Neutrophil (primary cell): ENCODE measurements at regions not wholly inside any gene's neighbourhood (a gene's known extent, or its start where the extent isn't known, plus 50 kb on each side); places are given as distances from the start of the nearest gene placed in this dataset.

Source experiments
- H3K27ac ChIP-seq: fragments of 200-600 bp; sonication (generic); 2 replicates; pipeline ENCODE4 v1.5.1; 2016; ENCODE audit warnings: mild to moderate bottlenecking, moderate library complexity
- H3K27me3 ChIP-seq: fragments of 200-600 bp; sonication (generic); 2 replicates; pipeline ENCODE4 v1.6.0; 2016; ENCODE audit warnings: mild to moderate bottlenecking
- H3K36me3 ChIP-seq: fragments of 200-600 bp; sonication (generic); 2 replicates; pipeline ENCODE4 v1.5.1; 2017
- H3K4me1 ChIP-seq, 2 experiments: fragments of 200-600 bp in 1 of 2; sonication (generic) in 1 of 2; 1 replicate in 1 of 2; 2 replicates in 1 of 2; pipeline versions ENCODE4 v1.5.1 to v1.6.1; 2013 to 2016; ENCODE audit warnings: low read depth in 1 of 2, low read length in 1 of 2, mild to moderate bottlenecking in 1 of 2, moderate library complexity in 1 of 2; ENCODE audit not compliant: control insufficient read depth in 1 of 2, insufficient read depth in 1 of 2
- H3K4me3 ChIP-seq, 2 experiments: fragments of 200-600 bp in 1 of 2; sonication (generic) in 1 of 2; 1 replicate in 1 of 2; 2 replicates in 1 of 2; pipeline ENCODE4 v1.5.1; 2013 to 2016; ENCODE audit warnings: low read depth in 1 of 2, low read length in 1 of 2, mild to moderate bottlenecking in 1 of 2, moderate library complexity in 1 of 2
- H3K9me3 ChIP-seq: fragments of 200-600 bp; sonication (generic); 2 replicates; pipeline ENCODE4 v1.5.1; 2016
- TF ChIP-seq, protein P1 (sequence below): fragments of 200-600 bp; sonication (generic); IDR thresholded peaks from 2 replicates; pipeline ENCODE4 v1.5.1; 2016; ENCODE audit warnings: antibody characterized with exemption

DNA sequence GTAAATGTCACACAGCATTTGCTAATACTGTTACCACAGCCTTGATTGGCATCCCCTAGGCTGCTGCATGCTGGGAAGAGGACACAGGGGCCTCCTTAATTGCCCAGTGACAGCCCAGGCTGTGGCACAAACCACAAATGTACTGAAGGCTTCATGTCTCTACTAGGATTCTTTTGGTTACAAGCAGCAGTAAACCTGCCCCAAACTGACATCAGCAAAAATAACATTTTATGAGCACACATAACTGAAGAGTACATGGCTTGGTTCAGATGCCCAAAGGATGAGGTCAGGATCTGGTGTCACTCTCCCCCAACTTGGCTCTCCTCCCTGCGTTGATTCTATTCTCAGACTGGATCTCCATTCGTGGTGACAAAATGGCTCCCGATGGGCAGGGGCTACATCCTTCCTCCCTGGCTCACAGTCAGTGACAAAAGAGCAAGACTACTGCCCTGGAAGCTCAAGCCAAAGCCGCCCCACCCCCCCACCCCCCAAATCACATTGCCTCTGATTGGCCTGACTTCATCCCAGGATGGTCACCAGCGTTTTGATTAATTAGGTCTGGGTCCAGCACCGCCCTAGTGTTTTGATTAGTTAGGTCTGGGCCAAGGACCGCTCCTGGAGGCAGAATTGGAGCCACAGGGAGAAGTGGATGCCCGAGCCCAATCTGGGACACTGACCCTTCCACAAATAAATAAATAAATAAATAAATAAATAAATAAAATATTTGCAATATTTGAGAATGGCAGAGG lies 180.5 kb upstream of the RBPJ start:
- TF ChIP-seq, protein P1, sequence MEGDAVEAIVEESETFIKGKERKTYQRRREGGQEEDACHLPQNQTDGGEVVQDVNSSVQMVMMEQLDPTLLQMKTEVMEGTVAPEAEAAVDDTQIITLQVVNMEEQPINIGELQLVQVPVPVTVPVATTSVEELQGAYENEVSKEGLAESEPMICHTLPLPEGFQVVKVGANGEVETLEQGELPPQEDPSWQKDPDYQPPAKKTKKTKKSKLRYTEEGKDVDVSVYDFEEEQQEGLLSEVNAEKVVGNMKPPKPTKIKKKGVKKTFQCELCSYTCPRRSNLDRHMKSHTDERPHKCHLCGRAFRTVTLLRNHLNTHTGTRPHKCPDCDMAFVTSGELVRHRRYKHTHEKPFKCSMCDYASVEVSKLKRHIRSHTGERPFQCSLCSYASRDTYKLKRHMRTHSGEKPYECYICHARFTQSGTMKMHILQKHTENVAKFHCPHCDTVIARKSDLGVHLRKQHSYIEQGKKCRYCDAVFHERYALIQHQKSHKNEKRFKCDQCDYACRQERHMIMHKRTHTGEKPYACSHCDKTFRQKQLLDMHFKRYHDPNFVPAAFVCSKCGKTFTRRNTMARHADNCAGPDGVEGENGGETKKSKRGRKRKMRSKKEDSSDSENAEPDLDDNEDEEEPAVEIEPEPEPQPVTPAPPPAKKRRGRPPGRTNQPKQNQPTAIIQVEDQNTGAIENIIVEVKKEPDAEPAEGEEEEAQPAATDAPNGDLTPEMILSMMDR = no peak
- no peaks in the 10 kb centered on the region for H3K36me3 ChIP-seq
- no peaks in the 10 kb centered on the region for H3K9me3 ChIP-seq
- H3K4me1 ChIP-seq = no peaks in the 10 kb centered on the region
- H3K4me3 ChIP-seq = no peak overlapping the region
- H3K27ac ChIP-seq = no peak overlapping the region
- no peaks in the 10 kb centered on the region for H3K27me3 ChIP-seq

DNA sequence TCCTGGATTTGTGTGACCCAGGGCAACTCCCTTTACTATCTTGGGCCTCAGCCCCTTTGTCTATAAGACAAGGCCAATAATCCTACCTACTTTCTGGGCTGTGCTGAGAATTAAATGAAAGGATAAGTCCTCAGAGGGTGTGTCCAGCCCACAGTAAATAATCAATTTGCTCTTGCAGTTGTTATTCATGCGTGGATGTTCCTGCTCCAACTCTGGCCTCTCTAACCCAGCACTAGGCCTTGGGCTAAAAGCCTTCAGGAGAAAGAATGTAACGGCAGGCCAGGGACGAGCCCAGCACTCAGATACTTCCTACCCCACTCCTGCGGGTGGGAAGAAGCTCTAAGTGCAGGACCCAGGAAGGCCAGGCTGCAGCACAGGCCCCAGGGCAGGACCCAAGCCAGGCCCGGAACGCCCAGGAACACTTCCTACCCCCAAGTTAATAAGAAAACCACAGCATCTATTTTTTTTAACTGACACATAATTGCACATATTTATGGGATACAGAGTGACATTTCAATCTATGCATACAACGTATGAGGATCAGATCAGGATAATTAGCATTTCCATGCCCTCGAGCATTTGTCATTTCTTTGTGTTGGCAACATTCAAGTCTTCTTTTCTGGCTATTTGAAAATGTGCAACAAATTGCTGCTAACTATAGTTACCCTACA lies 179.6 kb upstream of the RBPJ start:
- no peak overlapping the region for H3K27ac ChIP-seq
- no peak overlapping the region for H3K4me3 ChIP-seq
- H3K36me3 ChIP-seq = no peaks in the 10 kb centered on the region
- H3K4me1 ChIP-seq = no peaks in the 10 kb centered on the region
- no peaks in the 10 kb centered on the region for H3K27me3 ChIP-seq
- no peaks in the 10 kb centered on the region for H3K9me3 ChIP-seq
- TF ChIP-seq, protein P1 = no peak

- H3K27me3 ChIP-seq = no peaks in the 10 kb centered on the region
- no peaks in the 10 kb centered on the region for H3K9me3 ChIP-seq
- TF ChIP-seq, protein P1 = no peak
- no peaks in the 10 kb centered on the region for H3K36me3 ChIP-seq
- H3K4me1 ChIP-seq = no peaks in the 10 kb centered on the region
- no peak overlapping the region for H3K4me3 ChIP-seq
- H3K27ac ChIP-seq = no peak overlapping the region
These were observed 178.7 kb upstream of the RBPJ start for GRCh38 chr4:26141911-26142638.

GRCh38 chr4:26144526-26145155 lies 176.2 kb upstream of the RBPJ start:
- TF ChIP-seq, protein P1 = no peak
- Histone ChIP-seq H3K27me3 (no peaks in the 10 kb centered on the region), H3K36me3 (no peaks in the 10 kb centered on the region), H3K4me3 (no peak overlapping the region), H3K4me1 (no peaks in the 10 kb centered on the region), H3K27ac (no peak overlapping the region), H3K9me3 (no peaks in the 10 kb centered on the region)

GRCh38 chr4:26145212-26145611 lies 175.6 kb upstream of the RBPJ start:
- Histone ChIP-seq H3K9me3 (no peaks in the 10 kb centered on the region), H3K4me1 (no peaks in the 10 kb centered on the region), H3K27ac (no peak overlapping the region), H3K36me3 (no peaks in the 10 kb centered on the region), H3K4me3 (no peak overlapping the region), H3K27me3 (no peaks in the 10 kb centered on the region)
- TF ChIP-seq, protein P1 = no peak
